ENCODE measurements at regions not wholly inside any gene's neighbourhood (a gene's known extent, or its start where the extent isn't known, plus 50 kb on each side); places are given as distances from the start of the nearest gene placed in this dataset.

DNA sequence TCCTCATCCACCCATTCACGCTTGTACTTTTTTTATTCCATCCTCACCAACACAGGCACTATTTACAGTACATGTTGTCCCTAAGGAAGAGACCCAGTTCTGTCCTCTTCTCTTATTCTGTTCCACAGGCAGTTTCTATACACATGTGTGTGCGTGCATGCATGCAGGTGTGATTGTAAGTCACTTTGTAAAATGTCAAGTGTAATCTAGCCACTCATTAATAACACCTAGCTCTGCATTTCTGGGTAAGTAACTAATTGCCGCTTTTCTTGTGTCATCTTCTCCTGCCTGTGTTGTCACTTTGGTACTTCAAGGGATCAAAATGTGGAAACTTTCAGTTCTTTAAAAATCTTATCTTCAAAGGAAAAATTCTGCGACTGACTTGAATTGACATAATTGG lies 377.2 kb downstream of the SEC16B start:
- TF ChIP-seq, protein P1, sequence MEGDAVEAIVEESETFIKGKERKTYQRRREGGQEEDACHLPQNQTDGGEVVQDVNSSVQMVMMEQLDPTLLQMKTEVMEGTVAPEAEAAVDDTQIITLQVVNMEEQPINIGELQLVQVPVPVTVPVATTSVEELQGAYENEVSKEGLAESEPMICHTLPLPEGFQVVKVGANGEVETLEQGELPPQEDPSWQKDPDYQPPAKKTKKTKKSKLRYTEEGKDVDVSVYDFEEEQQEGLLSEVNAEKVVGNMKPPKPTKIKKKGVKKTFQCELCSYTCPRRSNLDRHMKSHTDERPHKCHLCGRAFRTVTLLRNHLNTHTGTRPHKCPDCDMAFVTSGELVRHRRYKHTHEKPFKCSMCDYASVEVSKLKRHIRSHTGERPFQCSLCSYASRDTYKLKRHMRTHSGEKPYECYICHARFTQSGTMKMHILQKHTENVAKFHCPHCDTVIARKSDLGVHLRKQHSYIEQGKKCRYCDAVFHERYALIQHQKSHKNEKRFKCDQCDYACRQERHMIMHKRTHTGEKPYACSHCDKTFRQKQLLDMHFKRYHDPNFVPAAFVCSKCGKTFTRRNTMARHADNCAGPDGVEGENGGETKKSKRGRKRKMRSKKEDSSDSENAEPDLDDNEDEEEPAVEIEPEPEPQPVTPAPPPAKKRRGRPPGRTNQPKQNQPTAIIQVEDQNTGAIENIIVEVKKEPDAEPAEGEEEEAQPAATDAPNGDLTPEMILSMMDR (IDR thresholded peaks at IDR 0.05) = no peak
- Mint-ChIP-seq H3K4me1 (ENCODE audit: low read depth) (no peaks in the 10 kb centered on the region), H3K36me3 (ENCODE audit: low read depth) (no peaks in the 10 kb centered on the region), H3K9me3 (peaks cover 3% of the 10 kb centered on the region), H3K4me3 (no peak overlapping the region), H3K27ac (no peak overlapping the region), H3K27me3 (no peaks in the 10 kb centered on the region)
- ATAC-seq (no peak), DNase-seq (no peak)
- intact Hi-C loops (cut with micrococcal nuclease) = no loop called here
- CTCF ChIA-PET = no interaction called here
- POLR2A ChIA-PET = no interaction called here

DNA sequence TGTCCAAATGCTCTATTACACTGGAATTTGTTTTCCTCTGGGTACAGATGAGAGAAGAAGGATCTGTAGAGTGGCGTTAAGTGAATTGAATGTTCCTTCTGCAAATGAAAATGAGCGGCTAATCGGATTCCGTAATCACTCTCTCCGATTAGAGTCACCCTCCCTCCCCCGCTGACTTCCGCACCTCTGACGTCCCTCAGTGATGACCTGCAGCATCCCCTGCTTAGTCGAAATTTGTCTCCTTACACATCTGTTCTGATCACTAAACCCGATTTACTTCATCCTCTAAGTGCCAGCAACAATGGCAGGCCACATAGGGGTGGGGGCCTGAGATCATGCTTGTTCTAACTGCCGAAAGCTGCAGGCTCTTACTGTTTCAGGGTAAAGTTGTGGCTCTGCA lies 378.7 kb downstream of the SEC16B start:
- no peak for DNase-seq
- peaks cover 4% of the 10 kb centered on the region for H3K9me3 Mint-ChIP-seq
- POLR2A ChIA-PET = no interaction called here
- no peaks in the 10 kb centered on the region for H3K4me1 Mint-ChIP-seq (ENCODE audit: low read depth)
- no peaks in the 10 kb centered on the region for H3K27me3 Mint-ChIP-seq
- TF ChIP-seq, protein P1 (IDR thresholded peaks at IDR 0.05) = no peak
- H3K27ac Mint-ChIP-seq = no peak overlapping the region
- H3K36me3 Mint-ChIP-seq (ENCODE audit: low read depth) = no peaks in the 10 kb centered on the region
- intact Hi-C loops (cut with micrococcal nuclease) = no loop called here
- no peak for ATAC-seq
- CTCF ChIA-PET = no interaction called here
- no peak overlapping the region for H3K4me3 Mint-ChIP-seq

DNA sequence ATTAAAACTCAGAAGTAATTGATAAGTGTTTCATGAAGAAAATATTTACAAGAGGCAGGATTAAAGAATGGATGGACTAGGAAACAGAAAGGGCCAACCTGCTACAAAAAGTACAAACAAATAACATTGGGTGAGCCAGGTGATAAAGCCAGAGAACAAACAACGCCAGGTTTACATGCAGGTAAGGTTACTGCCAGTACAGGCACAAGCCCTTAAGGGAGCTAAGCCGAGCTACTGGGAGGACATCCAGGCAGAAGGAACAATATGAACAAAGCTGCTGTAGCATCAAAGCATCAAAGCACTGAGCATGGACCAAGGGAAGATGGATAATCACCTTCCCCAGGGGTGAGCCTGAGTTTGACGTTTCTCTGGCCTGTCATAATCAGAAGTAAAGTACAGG lies 380.7 kb downstream of the SEC16B start:
- TF ChIP-seq, protein P1 (IDR thresholded peaks at IDR 0.05) = no peak
- Mint-ChIP-seq H3K27ac (no peak overlapping the region), H3K36me3 (ENCODE audit: low read depth) (no peaks in the 10 kb centered on the region), H3K4me1 (ENCODE audit: low read depth) (no peaks in the 10 kb centered on the region), H3K9me3 (peaks cover 4% of the 10 kb centered on the region), H3K4me3 (no peak overlapping the region), H3K27me3 (no peaks in the 10 kb centered on the region)
- ATAC-seq (no peak), DNase-seq (no peak)
- ChIA-PET POLR2A (no interaction called here), CTCF (no interaction called here)
- intact Hi-C loops (cut with micrococcal nuclease) = no loop called here

DNA sequence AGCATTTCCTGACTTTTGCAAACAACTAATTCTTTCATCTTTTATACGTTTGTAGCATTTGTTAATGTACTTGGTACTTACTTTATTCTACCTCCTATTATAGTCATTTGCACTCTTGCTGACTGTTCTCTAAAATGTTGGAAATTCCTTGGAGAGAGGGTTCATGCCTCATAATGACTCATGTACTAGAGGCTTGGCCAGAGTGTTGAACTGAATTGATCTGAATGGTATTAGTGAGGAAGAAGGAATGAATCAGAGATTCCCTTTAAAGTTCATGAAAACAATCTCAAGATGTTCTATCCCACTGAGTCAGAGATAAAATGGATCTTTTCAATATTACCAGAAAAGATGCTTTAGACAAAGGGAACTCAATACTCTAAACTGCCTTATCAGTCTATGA lies 383.4 kb downstream of the SEC16B start:
- Mint-ChIP-seq H3K36me3 (ENCODE audit: low read depth) (no peaks in the 10 kb centered on the region), H3K27me3 (no peaks in the 10 kb centered on the region), H3K4me1 (ENCODE audit: low read depth) (no peaks in the 10 kb centered on the region), H3K27ac (no peak overlapping the region), H3K4me3 (no peak overlapping the region), H3K9me3 (peaks cover 4% of the 10 kb centered on the region)
- TF ChIP-seq, protein P1 (IDR thresholded peaks at IDR 0.05) = no peak
- ChIA-PET POLR2A (no interaction called here), CTCF (no interaction called here)
- no peak for ATAC-seq
- intact Hi-C loops (cut with micrococcal nuclease) = no loop called here
- DNase-seq = no peak

DNA sequence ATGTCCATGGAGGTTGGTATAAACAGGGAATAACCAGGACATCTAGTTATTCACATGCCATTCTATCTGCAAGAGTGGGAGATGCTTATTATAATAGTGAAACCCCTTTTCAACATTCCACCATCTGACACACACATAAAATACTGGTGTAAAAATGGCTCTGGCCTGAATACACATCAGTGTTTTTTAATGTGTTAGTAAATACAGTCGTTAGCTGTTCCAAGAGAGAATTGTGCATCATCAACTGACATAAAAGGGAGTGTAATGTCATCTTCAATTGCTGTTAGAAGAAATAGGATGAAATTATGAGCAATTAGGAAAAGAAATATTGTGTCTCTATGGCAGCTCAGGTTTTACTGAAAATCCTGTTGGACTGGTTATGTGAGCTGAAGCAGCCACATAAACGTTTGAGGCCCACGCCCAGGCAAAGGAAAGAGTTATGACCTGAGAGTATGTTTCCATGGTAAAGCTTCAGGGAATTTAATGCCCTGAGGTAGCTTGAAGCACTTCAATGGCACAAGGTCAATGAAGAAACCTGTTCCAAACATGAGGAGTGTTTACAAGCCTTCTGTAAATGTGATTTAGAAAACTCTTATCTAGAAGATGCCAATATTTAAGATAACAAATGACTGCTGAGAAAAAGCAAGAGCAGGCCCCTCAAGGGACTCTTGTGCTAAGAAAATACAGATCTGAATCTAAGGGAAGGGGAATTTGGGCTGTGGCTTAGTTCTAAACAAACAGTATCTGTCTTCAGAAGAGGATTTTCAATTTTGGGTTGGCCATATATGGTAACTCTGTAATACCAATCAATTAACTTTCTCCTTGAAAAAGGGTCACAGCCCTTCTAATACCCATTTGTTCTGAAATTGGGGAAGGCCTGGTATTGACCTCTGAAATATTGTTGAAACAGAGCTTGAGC lies 384.3 kb downstream of the SEC16B start:
- Mint-ChIP-seq H3K4me3 (no peak overlapping the region), H3K27me3 (no peaks in the 10 kb centered on the region), H3K27ac (no peak overlapping the region), H3K4me1 (ENCODE audit: low read depth) (no peaks in the 10 kb centered on the region), H3K36me3 (ENCODE audit: low read depth) (no peaks in the 10 kb centered on the region), H3K9me3 (peaks cover 4% of the 10 kb centered on the region)
- DNase-seq (no peak), ATAC-seq (no peak)
- POLR2A ChIA-PET = no interaction called here
- intact Hi-C loops (cut with micrococcal nuclease) = no loop called here
- TF ChIP-seq, protein P1 (IDR thresholded peaks at IDR 0.05) = no peak
- CTCF ChIA-PET = no interaction called here

All from activated CD8-positive, alpha-beta T cell treated with anti-CD3 and anti-CD28 coated beads for 36 hours (primary cell).